NOMO-1 treated with DMSO at 0.1 percent for 48 hours (cell line): ENCODE measurements at regions not wholly inside any gene's neighbourhood (a gene's known extent, or its start where the extent isn't known, plus 50 kb on each side); places are given as distances from the start of the nearest gene placed in this dataset.

Experiments
- DNase-seq: peaks from one replicate; lab custom pipeline; 2025; ENCODE audit not compliant: unreplicated experiment; lab: John Stamatoyannopoulos, UW

- no peak for DNase-seq
Measured at GRCh38 chr4:23741681-23742191, 148.1 kb downstream of the PPARGC1A start.

- DNase-seq = no peak
Measured at GRCh38 chr4:23737571-23737970, 152.3 kb downstream of the PPARGC1A start.

- DNase-seq = no peak
Measured at GRCh38 chr4:23736466-23736865, 153.4 kb downstream of the PPARGC1A start.

GRCh38 chr4:23734000-23734399, 155.8 kb downstream of the PPARGC1A start:
- no peak for DNase-seq

GRCh38 chr4:23733476-23733875, 156.4 kb downstream of the PPARGC1A start:
- no peak for DNase-seq

- no peak for DNase-seq
Measured at GRCh38 chr4:23730998-23731397, 158.8 kb downstream of the PPARGC1A start.

- DNase-seq = no peak
Measured at GRCh38 chr4:23728971-23729370, 160.9 kb downstream of the PPARGC1A start.

GRCh38 chr4:23728393-23728792, 161.5 kb downstream of the PPARGC1A start:
- DNase-seq = no peak

GRCh38 chr4:23720556-23720955, 169.3 kb downstream of the PPARGC1A start:
- DNase-seq = no peak

- no peak for DNase-seq
Measured at GRCh38 chr4:23718435-23718834, 171.4 kb downstream of the PPARGC1A start.

- no peak for DNase-seq
Measured at GRCh38 chr4:23717528-23718248, 172.2 kb downstream of the PPARGC1A start.

- DNase-seq = no peak
Measured at GRCh38 chr4:23710298-23710697, 179.5 kb downstream of the PPARGC1A start.

- DNase-seq = no peak
Measured at GRCh38 chr4:23707652-23708026, 182.2 kb downstream of the PPARGC1A start.

GRCh38 chr4:23706972-23707651, 182.7 kb downstream of the PPARGC1A start:
- DNase-seq = no peak

GRCh38 chr4:23700197-23700596, 189.7 kb downstream of the PPARGC1A start:
- DNase-seq = no peak

- no peak for DNase-seq
Measured at GRCh38 chr4:23697722-23698121, 192.1 kb downstream of the PPARGC1A start.

GRCh38 chr4:23697001-23697528, 192.8 kb downstream of the PPARGC1A start:
- no peak for DNase-seq

- no peak for DNase-seq
Measured at GRCh38 chr4:23686169-23686897, 203.5 kb downstream of the PPARGC1A start.

- DNase-seq = no peak
Measured at GRCh38 chr4:23685471-23685870, 204.4 kb downstream of the PPARGC1A start.

GRCh38 chr4:23680671-23681518, 209.0 kb downstream of the PPARGC1A start:
- no peak for DNase-seq

- DNase-seq = no peak
Measured at GRCh38 chr4:23674694-23675093, 215.2 kb downstream of the PPARGC1A start.
